ENCODE measurements at regions not wholly inside any gene's neighbourhood (a gene's known extent, or its start where the extent isn't known, plus 50 kb on each side); places are given as distances from the start of the nearest gene placed in this dataset.

GRCh38 chr12:77231501-77231918, 166.1 kb upstream of the E2F7 start:
- TF ChIP-seq CTCF (IDR thresholded peaks at IDR 0.05) (no peak), POLR2A (IDR thresholded peaks at IDR 0.05) (no peak)

Measured in adrenal gland (tissue), 5 donors.